ENCODE measurements at regions not wholly inside any gene's neighbourhood (a gene's known extent, or its start where the extent isn't known, plus 50 kb on each side); places are given as distances from the start of the nearest gene placed in this dataset.

GRCh38 chr5:144085381-144085780, 85.1 kb downstream of the YIPF5 start:
- Histone ChIP-seq H3K9me3 (peaks cover 0 to 13% of the 10 kb centered on the region in 2 donors), H3K4me3 (no peak overlapping the region), H3K36me3 (no peaks in the 10 kb centered on the region), H3K4me1 (peaks cover 0 to 16% of the 10 kb centered on the region in 2 donors), H3K27ac (no peak overlapping the region), H3K27me3 (no peaks in the 10 kb centered on the region)
- DNase-seq (ENCODE audit: low spot score), result no peak
- no peak for TF ChIP-seq CTCF (IDR thresholded peaks at IDR 0.05)

GRCh38 chr5:144086295-144086694, 84.2 kb downstream of the YIPF5 start:
- no peak for DNase-seq (ENCODE audit: low spot score)
- peaks cover 0 to 4% of the 10 kb centered on the region in 2 donors for H3K9me3 ChIP-seq
- no peak overlapping the region for H3K4me3 ChIP-seq
- H3K27me3 ChIP-seq, result no peaks in the 10 kb centered on the region
- H3K36me3 ChIP-seq, result no peaks in the 10 kb centered on the region
- H3K27ac ChIP-seq, result no peak overlapping the region
- peaks cover 0 to 16% of the 10 kb centered on the region in 2 donors for H3K4me1 ChIP-seq
- no peak for TF ChIP-seq CTCF (IDR thresholded peaks at IDR 0.05)

- no peaks in the 10 kb centered on the region for H3K9me3 ChIP-seq
- no peak overlapping the region for H3K27ac ChIP-seq
- H3K27me3 ChIP-seq, result no peaks in the 10 kb centered on the region
- DNase-seq (ENCODE audit: low spot score), result no peak
- peaks cover 0 to 16% of the 10 kb centered on the region in 2 donors for H3K4me1 ChIP-seq
- TF ChIP-seq CTCF (IDR thresholded peaks at IDR 0.05), result no peak
- H3K4me3 ChIP-seq, result no peak overlapping the region
- H3K36me3 ChIP-seq, result no peaks in the 10 kb centered on the region
Observed at GRCh38 chr5:144087576-144087975, 82.9 kb downstream of the YIPF5 start.

- Histone ChIP-seq H3K4me3 (no peak overlapping the region), H3K9me3 (no peaks in the 10 kb centered on the region), H3K36me3 (no peaks in the 10 kb centered on the region), H3K4me1 (peaks cover 0 to 16% of the 10 kb centered on the region in 2 donors), H3K27me3 (no peaks in the 10 kb centered on the region), H3K27ac (no peak overlapping the region)
- no peak for DNase-seq (ENCODE audit: low spot score)
- no peak for TF ChIP-seq CTCF (IDR thresholded peaks at IDR 0.05)
Observed at GRCh38 chr5:144088206-144089064, 82.0 kb downstream of the YIPF5 start.

GRCh38 chr5:144089401-144090021, 80.9 kb downstream of the YIPF5 start:
- no peak for TF ChIP-seq CTCF (IDR thresholded peaks at IDR 0.05)
- no peak for DNase-seq (ENCODE audit: low spot score)
- no peak overlapping the region for H3K4me3 ChIP-seq

More at GRCh38 chr5:144089401-144090021, 80.9 kb downstream of the YIPF5 start:
- H3K9me3 ChIP-seq, result no peaks in the 10 kb centered on the region
- no peaks in the 10 kb centered on the region for H3K36me3 ChIP-seq
- no peak overlapping the region for H3K27ac ChIP-seq
- H3K4me1 ChIP-seq, result peaks cover 0 to 16% of the 10 kb centered on the region in 2 donors
- H3K27me3 ChIP-seq, result no peaks in the 10 kb centered on the region
